ENCODE measurements at regions not wholly inside any gene's neighbourhood (a gene's known extent, or its start where the extent isn't known, plus 50 kb on each side); places are given as distances from the start of the nearest gene placed in this dataset.

DNA sequence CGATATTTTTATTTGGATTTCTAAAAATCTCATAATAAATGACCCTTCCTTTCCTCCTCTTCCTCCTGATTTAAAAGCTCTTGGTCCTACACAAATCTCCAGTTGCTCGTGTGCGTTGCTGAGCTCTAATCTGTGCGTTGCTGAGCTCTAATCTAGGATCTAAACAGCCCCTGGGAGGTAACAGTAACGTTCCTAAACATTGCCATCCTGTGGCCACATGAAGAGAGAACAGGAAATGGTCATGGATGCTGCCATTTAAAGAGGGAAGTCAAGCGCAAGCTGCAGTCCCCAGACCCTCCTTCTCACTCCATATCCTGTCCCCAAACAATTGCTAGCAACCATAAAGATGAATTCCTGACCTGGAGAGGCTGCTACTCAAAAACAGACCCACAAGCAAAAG lies 170.8 kb downstream of the NUFIP1 start:
- TF ChIP-seq, protein P1, sequence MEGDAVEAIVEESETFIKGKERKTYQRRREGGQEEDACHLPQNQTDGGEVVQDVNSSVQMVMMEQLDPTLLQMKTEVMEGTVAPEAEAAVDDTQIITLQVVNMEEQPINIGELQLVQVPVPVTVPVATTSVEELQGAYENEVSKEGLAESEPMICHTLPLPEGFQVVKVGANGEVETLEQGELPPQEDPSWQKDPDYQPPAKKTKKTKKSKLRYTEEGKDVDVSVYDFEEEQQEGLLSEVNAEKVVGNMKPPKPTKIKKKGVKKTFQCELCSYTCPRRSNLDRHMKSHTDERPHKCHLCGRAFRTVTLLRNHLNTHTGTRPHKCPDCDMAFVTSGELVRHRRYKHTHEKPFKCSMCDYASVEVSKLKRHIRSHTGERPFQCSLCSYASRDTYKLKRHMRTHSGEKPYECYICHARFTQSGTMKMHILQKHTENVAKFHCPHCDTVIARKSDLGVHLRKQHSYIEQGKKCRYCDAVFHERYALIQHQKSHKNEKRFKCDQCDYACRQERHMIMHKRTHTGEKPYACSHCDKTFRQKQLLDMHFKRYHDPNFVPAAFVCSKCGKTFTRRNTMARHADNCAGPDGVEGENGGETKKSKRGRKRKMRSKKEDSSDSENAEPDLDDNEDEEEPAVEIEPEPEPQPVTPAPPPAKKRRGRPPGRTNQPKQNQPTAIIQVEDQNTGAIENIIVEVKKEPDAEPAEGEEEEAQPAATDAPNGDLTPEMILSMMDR (IDR thresholded peaks at IDR 0.05 in 8 of 11, conservative IDR thresholded peaks at IDR 0.05 in 3 of 11), result no peak
- TF ChIP-seq POLR2A (IDR thresholded peaks at IDR 0.05) (no peak), POLR2AphosphoS5 (IDR thresholded peaks at IDR 0.05) (no peak)

Data from spleen (tissue), 7 donors.